ENCODE measurements at regions not wholly inside any gene's neighbourhood (a gene's known extent, or its start where the extent isn't known, plus 50 kb on each side); places are given as distances from the start of the nearest gene placed in this dataset.
A peak's percentile ranks its signal among the peaks of the same experiment; 100 is the strongest.

DNA sequence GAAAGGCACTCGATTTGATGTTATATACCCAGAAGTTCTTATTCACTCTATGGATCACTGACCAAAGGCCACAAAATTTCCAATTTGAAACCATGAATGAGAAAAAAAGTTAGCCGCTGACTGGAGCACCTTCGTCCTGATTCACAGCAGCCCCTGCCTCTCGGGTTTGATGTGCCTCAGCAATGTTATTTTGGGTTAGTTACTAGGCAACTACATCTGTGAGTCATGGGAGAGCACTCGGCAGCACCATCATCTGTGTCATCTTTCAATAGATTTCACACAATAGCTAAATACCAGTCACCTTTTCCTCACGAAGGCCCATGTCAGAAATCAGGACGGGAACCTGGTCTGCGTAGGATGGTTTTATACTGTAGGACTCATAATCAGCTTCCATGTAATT, 269.2 kb downstream of the ZBBX start:
- Histone ChIP-seq H3K27ac (ENCODE audit: low read depth, low read length) (no peak overlapping the region), H3K4me1 (ENCODE audit: control insufficient read depth, insufficient read depth, low read length) (no peaks in the 10 kb centered on the region), H3K27me3 (ENCODE audit: control insufficient read depth, insufficient read depth, low read length) (no peaks in the 10 kb centered on the region), H3K4me3 (ENCODE audit: low read depth, low read length) (no peak overlapping the region), H3K36me3 (ENCODE audit: control insufficient read depth, insufficient read depth, low read length) (no peaks in the 10 kb centered on the region), H3K9me3 (ENCODE audit: control insufficient read depth, insufficient read depth, low read length) (no peaks in the 10 kb centered on the region)
- 37% methylated on average over 2 of the region's 8 CpGs for WGBS (ENCODE audit: insufficient coverage)
- DNase-seq (ENCODE audit: low read depth in 4 of 6, low spot score in 6 of 6): peak in 2 of 6 donors; percentile 24 to 49

DNA sequence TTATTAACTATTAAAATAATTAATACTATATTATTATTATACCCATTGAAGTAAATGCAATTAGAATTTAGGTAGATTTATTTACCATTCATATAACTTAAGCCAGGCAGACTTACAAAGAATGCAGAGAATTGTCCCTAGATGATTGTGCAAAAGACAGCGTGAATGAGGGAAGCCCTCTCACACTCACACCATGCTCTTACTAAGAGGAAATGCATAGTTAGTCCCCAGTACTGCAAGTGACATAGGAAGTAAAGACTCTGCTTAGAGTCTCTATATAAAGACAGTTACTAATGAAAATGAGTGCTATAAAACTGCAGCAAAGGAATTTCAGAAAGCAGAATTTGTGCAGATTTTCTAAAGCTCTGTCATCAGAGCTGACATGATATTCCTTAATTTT, 270.4 kb downstream of the ZBBX start:
- no CpG with 5 or more reads among the region's 1 CpG for WGBS (ENCODE audit: insufficient coverage)
- H3K4me3 ChIP-seq (ENCODE audit: low read depth, low read length): no peak overlapping the region
- H3K9me3 ChIP-seq (ENCODE audit: control insufficient read depth, insufficient read depth, low read length): no peaks in the 10 kb centered on the region
- H3K4me1 ChIP-seq (ENCODE audit: control insufficient read depth, insufficient read depth, low read length): no peaks in the 10 kb centered on the region
- DNase-seq (ENCODE audit: low read depth in 4 of 6, low spot score in 6 of 6): peak in 1 of 6 donors; percentile 7
- H3K27ac ChIP-seq (ENCODE audit: low read depth, low read length): no peak overlapping the region
- no peaks in the 10 kb centered on the region for H3K36me3 ChIP-seq (ENCODE audit: control insufficient read depth, insufficient read depth, low read length)
- no peaks in the 10 kb centered on the region for H3K27me3 ChIP-seq (ENCODE audit: control insufficient read depth, insufficient read depth, low read length)

DNA sequence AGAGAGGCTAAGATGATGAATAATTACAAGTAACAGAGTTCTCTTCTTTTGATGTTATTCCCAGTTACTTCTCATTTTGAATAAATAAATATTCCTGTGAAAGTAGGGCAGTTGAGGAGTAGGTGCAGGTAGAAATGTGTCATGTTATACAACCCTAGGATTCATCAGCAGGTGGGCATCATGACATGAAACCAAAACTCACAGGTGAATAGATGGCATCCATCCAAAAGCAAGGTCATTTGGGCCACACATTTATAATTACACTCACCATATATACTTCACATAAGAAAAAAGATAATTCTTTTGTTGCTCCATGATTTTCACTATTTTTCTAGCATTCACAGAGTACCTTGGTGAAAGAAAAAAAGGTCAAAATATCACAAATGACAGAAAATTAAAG, 273.6 kb downstream of the ZBBX start:
- H3K36me3 ChIP-seq (ENCODE audit: control insufficient read depth, insufficient read depth, low read length): no peaks in the 10 kb centered on the region
- no peak overlapping the region for H3K4me3 ChIP-seq (ENCODE audit: low read depth, low read length)
- H3K27me3 ChIP-seq (ENCODE audit: control insufficient read depth, insufficient read depth, low read length): no peaks in the 10 kb centered on the region
- H3K27ac ChIP-seq (ENCODE audit: low read depth, low read length): no peak overlapping the region
- DNase-seq (ENCODE audit: low read depth in 4 of 6, low spot score in 6 of 6): no peak
- H3K9me3 ChIP-seq (ENCODE audit: control insufficient read depth, insufficient read depth, low read length): no peaks in the 10 kb centered on the region
- H3K4me1 ChIP-seq (ENCODE audit: control insufficient read depth, insufficient read depth, low read length): no peaks in the 10 kb centered on the region

DNA sequence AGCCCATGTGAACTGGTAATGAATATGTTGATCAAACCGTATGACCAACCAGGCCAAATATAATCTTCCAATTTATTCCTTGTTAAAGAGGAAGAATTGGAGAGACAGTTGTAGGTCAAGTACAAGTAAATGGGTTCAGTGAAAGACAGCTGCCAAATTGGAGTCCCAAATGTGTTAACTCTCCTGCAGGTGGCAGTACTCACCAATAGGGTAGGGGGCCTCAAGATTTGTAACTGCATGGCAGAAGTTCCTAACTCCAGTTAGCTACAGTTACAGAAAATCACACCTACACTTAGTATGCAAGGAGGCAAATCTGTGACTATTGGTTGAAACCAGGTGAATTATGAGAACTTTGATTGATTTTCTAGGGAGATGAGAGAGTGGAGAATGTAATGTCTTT, 278.0 kb downstream of the ZBBX start:
- no CpG with 5 or more reads among the region's 1 CpG for WGBS (ENCODE audit: insufficient coverage)
- H3K9me3 ChIP-seq (ENCODE audit: control insufficient read depth, insufficient read depth, low read length): no peaks in the 10 kb centered on the region

DNA sequence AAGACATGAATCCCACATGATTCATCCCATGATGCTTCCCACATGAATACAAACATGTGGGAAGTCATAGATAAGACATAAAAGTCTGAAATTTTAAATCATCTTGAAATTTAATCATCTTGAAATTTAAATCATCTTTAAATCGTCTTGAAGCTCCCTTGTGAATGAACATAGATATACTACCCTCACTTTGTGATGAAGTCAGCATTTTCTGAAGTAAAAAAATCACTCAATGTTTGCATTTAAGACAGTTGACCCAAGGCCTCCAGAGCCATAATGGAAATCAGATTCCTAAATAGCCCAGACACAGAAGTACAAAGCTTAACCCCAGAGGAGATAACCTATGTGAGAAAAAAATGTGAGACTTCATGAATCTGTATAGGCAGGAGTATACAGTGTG, 279.4 kb downstream of the ZBBX start:
- no CpG with 5 or more reads among the region's 1 CpG for WGBS (ENCODE audit: insufficient coverage)
- DNase-seq (ENCODE audit: low read depth in 4 of 6, low spot score in 6 of 6): no peak

More for the DNA sequence above, 278.0 kb downstream of the ZBBX start:
- no peak overlapping the region for H3K4me3 ChIP-seq (ENCODE audit: low read depth, low read length)
- no peaks in the 10 kb centered on the region for H3K27me3 ChIP-seq (ENCODE audit: control insufficient read depth, insufficient read depth, low read length)
- DNase-seq (ENCODE audit: low read depth in 4 of 6, low spot score in 6 of 6): no peak
- no peak overlapping the region for H3K27ac ChIP-seq (ENCODE audit: low read depth, low read length)
- H3K36me3 ChIP-seq (ENCODE audit: control insufficient read depth, insufficient read depth, low read length): no peaks in the 10 kb centered on the region
- H3K4me1 ChIP-seq (ENCODE audit: control insufficient read depth, insufficient read depth, low read length): no peaks in the 10 kb centered on the region

DNA sequence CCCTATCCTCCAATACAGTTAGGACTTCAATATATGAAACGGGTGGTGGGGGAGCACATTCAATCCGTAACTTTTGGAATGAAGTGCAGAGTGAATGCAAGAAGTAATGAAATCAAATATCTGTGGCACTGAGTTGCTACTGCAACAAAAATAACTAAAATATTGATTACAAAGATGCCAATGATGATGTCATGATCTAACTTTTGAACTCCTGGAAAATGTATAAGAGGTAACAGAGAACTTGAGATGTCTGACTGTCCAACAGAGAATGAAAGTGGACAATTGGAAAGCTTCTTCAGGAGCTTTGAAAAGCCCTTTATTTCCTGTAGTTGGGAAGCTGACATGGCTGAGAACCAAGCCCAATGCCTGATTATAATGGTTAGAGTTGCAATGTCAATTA, 279.9 kb downstream of the ZBBX start:
- no CpG with 5 or more reads among the region's 2 CpGs for WGBS (ENCODE audit: insufficient coverage)

More for the DNA sequence above, 279.4 kb downstream of the ZBBX start:
- Histone ChIP-seq H3K4me1 (ENCODE audit: control insufficient read depth, insufficient read depth, low read length) (no peaks in the 10 kb centered on the region), H3K36me3 (ENCODE audit: control insufficient read depth, insufficient read depth, low read length) (no peaks in the 10 kb centered on the region), H3K9me3 (ENCODE audit: control insufficient read depth, insufficient read depth, low read length) (no peaks in the 10 kb centered on the region), H3K27ac (ENCODE audit: low read depth, low read length) (no peak overlapping the region), H3K4me3 (ENCODE audit: low read depth, low read length) (no peak overlapping the region), H3K27me3 (ENCODE audit: control insufficient read depth, insufficient read depth, low read length) (no peaks in the 10 kb centered on the region)

DNA sequence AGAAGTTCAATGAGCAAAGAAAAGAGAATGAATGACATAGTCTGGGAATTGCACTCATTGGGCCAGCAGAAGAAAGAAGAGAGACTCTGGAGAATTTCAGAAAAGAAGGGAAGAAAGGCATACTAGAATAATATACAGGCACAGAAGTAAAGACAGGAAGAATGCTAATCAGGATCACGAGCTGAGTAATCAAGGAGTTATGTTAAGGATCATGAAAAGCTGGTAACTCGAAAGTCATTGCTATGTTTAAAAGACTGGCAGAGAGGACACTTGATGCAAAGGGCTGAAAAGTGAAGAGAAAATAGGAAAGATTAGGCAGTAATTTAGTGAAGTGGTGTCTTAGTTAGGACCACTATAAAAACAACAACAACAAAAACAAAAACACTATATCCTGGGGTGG, 284.1 kb downstream of the ZBBX start:
- 71% methylated on average over 2 of the region's 2 CpGs for WGBS (ENCODE audit: insufficient coverage)

More for the DNA sequence above, 279.9 kb downstream of the ZBBX start:
- Histone ChIP-seq H3K4me3 (ENCODE audit: low read depth, low read length) (no peak overlapping the region), H3K9me3 (ENCODE audit: control insufficient read depth, insufficient read depth, low read length) (no peaks in the 10 kb centered on the region), H3K27me3 (ENCODE audit: control insufficient read depth, insufficient read depth, low read length) (no peaks in the 10 kb centered on the region), H3K4me1 (ENCODE audit: control insufficient read depth, insufficient read depth, low read length) (no peaks in the 10 kb centered on the region), H3K27ac (ENCODE audit: low read depth, low read length) (no peak overlapping the region), H3K36me3 (ENCODE audit: control insufficient read depth, insufficient read depth, low read length) (no peaks in the 10 kb centered on the region)
- no peak for DNase-seq (ENCODE audit: low read depth in 4 of 6, low spot score in 6 of 6)

DNA sequence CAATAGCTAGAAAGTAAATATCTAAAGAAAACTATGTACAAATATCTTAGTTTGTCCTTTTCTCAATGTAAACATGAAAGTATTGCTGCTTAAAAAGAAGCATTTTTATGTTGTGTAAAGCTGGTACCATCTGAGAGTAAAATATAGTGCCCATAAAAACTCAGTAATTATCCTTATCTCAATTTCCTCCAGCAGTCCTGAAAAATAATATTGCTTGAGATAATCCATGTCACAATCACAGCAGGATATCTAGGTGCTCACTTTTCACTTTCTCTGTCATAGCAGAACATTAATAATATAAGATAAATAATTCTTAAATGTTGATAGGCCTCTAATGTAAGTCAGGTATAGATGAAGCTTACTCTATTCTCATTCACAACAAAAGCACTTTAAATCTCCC, 285.5 kb downstream of the ZBBX start:
- no peaks in the 10 kb centered on the region for H3K4me1 ChIP-seq (ENCODE audit: control insufficient read depth, insufficient read depth, low read length)
- no peak overlapping the region for H3K27ac ChIP-seq (ENCODE audit: low read depth, low read length)
- no peaks in the 10 kb centered on the region for H3K27me3 ChIP-seq (ENCODE audit: control insufficient read depth, insufficient read depth, low read length)
- no peak overlapping the region for H3K4me3 ChIP-seq (ENCODE audit: low read depth, low read length)
- no peaks in the 10 kb centered on the region for H3K36me3 ChIP-seq (ENCODE audit: control insufficient read depth, insufficient read depth, low read length)
- H3K9me3 ChIP-seq (ENCODE audit: control insufficient read depth, insufficient read depth, low read length): no peaks in the 10 kb centered on the region
- DNase-seq (ENCODE audit: low read depth in 4 of 6, low spot score in 6 of 6): no peak

More for the DNA sequence above, 284.1 kb downstream of the ZBBX start:
- no peak for DNase-seq (ENCODE audit: low read depth in 4 of 6, low spot score in 6 of 6)
- Histone ChIP-seq H3K27ac (ENCODE audit: low read depth, low read length) (no peak overlapping the region), H3K4me3 (ENCODE audit: low read depth, low read length) (no peak overlapping the region), H3K27me3 (ENCODE audit: control insufficient read depth, insufficient read depth, low read length) (no peaks in the 10 kb centered on the region), H3K4me1 (ENCODE audit: control insufficient read depth, insufficient read depth, low read length) (no peaks in the 10 kb centered on the region), H3K9me3 (ENCODE audit: control insufficient read depth, insufficient read depth, low read length) (no peaks in the 10 kb centered on the region), H3K36me3 (ENCODE audit: control insufficient read depth, insufficient read depth, low read length) (no peaks in the 10 kb centered on the region)

DNA sequence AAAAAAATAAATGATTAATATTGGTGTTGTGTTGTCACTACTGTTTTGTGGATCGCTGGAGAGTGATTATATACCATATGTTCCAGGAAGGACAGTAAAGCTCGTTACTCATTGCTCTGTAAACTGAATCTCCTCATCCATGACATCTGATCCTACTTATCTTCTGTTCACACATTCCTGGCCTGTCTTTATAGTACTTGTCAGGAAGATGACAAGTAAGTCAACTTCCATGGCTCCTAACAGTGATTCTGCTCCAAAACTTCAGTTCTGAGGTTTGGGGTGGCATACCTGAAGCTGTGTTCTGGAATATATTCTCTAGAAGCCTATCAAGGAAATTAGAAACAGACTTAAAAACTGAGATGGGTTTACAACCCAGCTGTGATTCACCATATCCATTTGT, 288.9 kb downstream of the ZBBX start:
- H3K27ac ChIP-seq (ENCODE audit: low read depth, low read length): no peak overlapping the region
- H3K9me3 ChIP-seq (ENCODE audit: control insufficient read depth, insufficient read depth, low read length): no peaks in the 10 kb centered on the region
- no peaks in the 10 kb centered on the region for H3K4me1 ChIP-seq (ENCODE audit: control insufficient read depth, insufficient read depth, low read length)
- no peaks in the 10 kb centered on the region for H3K27me3 ChIP-seq (ENCODE audit: control insufficient read depth, insufficient read depth, low read length)
- DNase-seq (ENCODE audit: low read depth in 4 of 6, low spot score in 6 of 6): no peak
- H3K36me3 ChIP-seq (ENCODE audit: control insufficient read depth, insufficient read depth, low read length): no peaks in the 10 kb centered on the region
- H3K4me3 ChIP-seq (ENCODE audit: low read depth, low read length): no peak overlapping the region
- WGBS (ENCODE audit: insufficient coverage): no CpG with 5 or more reads among the region's 2 CpGs

DNA sequence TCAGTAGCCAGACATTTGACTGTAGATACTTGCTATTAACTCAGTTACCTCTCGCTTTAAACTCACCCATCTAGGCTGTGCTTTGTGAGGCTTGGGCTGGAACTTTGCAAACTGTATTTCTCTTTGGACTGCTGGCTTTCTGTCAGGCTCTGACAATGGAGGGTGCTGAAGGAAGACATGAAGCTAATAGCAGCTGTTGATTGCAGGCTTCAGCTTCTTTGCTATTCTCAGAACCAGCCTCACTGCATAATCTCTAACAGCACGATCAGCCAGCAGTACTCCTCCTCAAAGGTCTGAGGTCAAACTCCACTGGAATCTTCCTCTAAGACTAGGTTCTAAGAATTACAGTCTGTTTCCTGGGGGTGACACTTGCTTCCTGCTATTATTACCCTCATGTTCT, 295.6 kb downstream of the ZBBX start:
- Histone ChIP-seq H3K4me1 (ENCODE audit: control insufficient read depth, insufficient read depth, low read length) (no peaks in the 10 kb centered on the region), H3K4me3 (ENCODE audit: low read depth, low read length) (no peak overlapping the region), H3K27ac (ENCODE audit: low read depth, low read length) (no peak overlapping the region), H3K36me3 (ENCODE audit: control insufficient read depth, insufficient read depth, low read length) (no peaks in the 10 kb centered on the region), H3K9me3 (ENCODE audit: control insufficient read depth, insufficient read depth, low read length) (no peaks in the 10 kb centered on the region), H3K27me3 (ENCODE audit: control insufficient read depth, insufficient read depth, low read length) (no peaks in the 10 kb centered on the region)
- DNase-seq (ENCODE audit: low read depth in 4 of 6, low spot score in 6 of 6): peak in 1 of 6 donors; percentile 4
- WGBS (ENCODE audit: insufficient coverage): 20% methylated on average over 1 of the region's 2 CpGs
